WTC11 (cell line): ENCODE measurements at regions not wholly inside any gene's neighbourhood (a gene's known extent, or its start where the extent isn't known, plus 50 kb on each side); places are given as distances from the start of the nearest gene placed in this dataset.

ENCODE experiments used
- ATAC-seq: fragments of 200-7000 bp; cut with Tn5 transposase; 2 replicates; pipeline ENCODE4 v1.10.0; 2021; ENCODE audit warnings: mild to moderate bottlenecking, moderate library complexity
- CTCF ChIA-PET: fragments of 300-600 bp; sonication (Branson Sonifier 250); formaldehyde crosslinking; loops from one replicate; lab custom pipeline; 2021; ENCODE audit warnings: antibody characterized with exemption; lab: Charles Lee
- POLR2A ChIA-PET: fragments of 350-600 bp; sonication (Branson Sonifier 250); formaldehyde crosslinking; loops from one replicate; lab custom pipeline; 2021; ENCODE audit warnings: antibody characterized with exemption; lab: Charles Lee
- DNase-seq: peaks from one replicate; pipeline ENCODE4 v3.0.0; 2021; ENCODE audit warnings: low spot score
- H3K27ac Mint-ChIP-seq: 2 replicates; pipeline ENCODE4 v1.8.0; 2021; ENCODE audit warnings: mixed read lengths
- H3K27me3 Mint-ChIP-seq: 2 replicates; pipeline ENCODE4 v1.8.0; 2021; ENCODE audit warnings: low read depth, mild to moderate bottlenecking, moderate library complexity, mixed read lengths
- H3K36me3 Mint-ChIP-seq: 2 replicates; pipeline ENCODE4 v1.8.0; 2021; ENCODE audit warnings: mixed read lengths
- H3K4me1 Mint-ChIP-seq: 2 replicates; pipeline ENCODE4 v1.8.0; 2022; ENCODE audit warnings: mixed read lengths
- H3K4me3 Mint-ChIP-seq: 2 replicates; pipeline ENCODE4 v1.8.0; 2021; ENCODE audit warnings: mild to moderate bottlenecking, moderate library complexity, mixed read lengths
- H3K9me3 Mint-ChIP-seq: 2 replicates; pipeline ENCODE4 v1.8.0; 2021; ENCODE audit warnings: mixed read lengths
- CBFB ChIP-seq: sonication (generic); formaldehyde crosslinking; IDR thresholded peaks from 2 replicates; pipeline ENCODE4 v1.8.1; 2022; ENCODE audit warnings: mild to moderate bottlenecking, low read depth, missing genetic modification reagents
- CDX4 ChIP-seq: fragments of 250-450 bp; sonication (Bioruptor Pico); IDR thresholded peaks from 2 replicates; pipeline ENCODE4 v1.9.0; 2021; ENCODE audit warnings: moderate library complexity, mild to moderate bottlenecking, inconsistent platforms, borderline replicate concordance
- CREM ChIP-seq: sonication (generic); formaldehyde crosslinking; IDR thresholded peaks from 2 replicates; pipeline ENCODE4 v1.8.1; 2022; ENCODE audit warnings: mild to moderate bottlenecking, missing genetic modification reagents, moderate library complexity
- E2F1 ChIP-seq: sonication (generic); formaldehyde crosslinking; IDR thresholded peaks from 2 replicates; pipeline ENCODE4 v1.8.0; 2022; ENCODE audit warnings: mild to moderate bottlenecking, missing genetic modification reagents
- ELF4 ChIP-seq: sonication (generic); formaldehyde crosslinking; IDR thresholded peaks from 2 replicates; pipeline ENCODE4 v1.8.1; 2022; ENCODE audit warnings: low read depth, mild to moderate bottlenecking, moderate library complexity, missing genetic modification reagents
- ESRRA ChIP-seq: sonication (generic); formaldehyde crosslinking; IDR thresholded peaks from 2 replicates; pipeline ENCODE4 v1.8.1; 2022; ENCODE audit warnings: mild to moderate bottlenecking, missing genetic modification reagents, borderline replicate concordance
- FOXJ3 ChIP-seq: sonication (generic); formaldehyde crosslinking; IDR thresholded peaks from 2 replicates; pipeline ENCODE4 v1.9.0; 2021; ENCODE audit warnings: missing genetic modification reagents, mild to moderate bottlenecking, borderline replicate concordance
- FOXP1 ChIP-seq: sonication (generic); formaldehyde crosslinking; IDR thresholded peaks from 2 replicates; pipeline ENCODE4 v1.8.0; 2022; ENCODE audit warnings: missing genetic modification reagents, mild to moderate bottlenecking, moderate library complexity, borderline replicate concordance
- HMGA2 ChIP-seq: fragments of 250-450 bp; sonication (Bioruptor Pico); IDR thresholded peaks from 2 replicates; pipeline ENCODE4 v1.4.0; 2021; ENCODE audit warnings: mild to moderate bottlenecking, moderate library complexity
- IRF2 ChIP-seq: sonication (generic); formaldehyde crosslinking; IDR thresholded peaks from 2 replicates; pipeline ENCODE4 v1.8.0; 2022; ENCODE audit warnings: low read depth, missing genetic modification reagents, borderline replicate concordance
- JUN ChIP-seq: sonication (generic); formaldehyde crosslinking; IDR thresholded peaks from 2 replicates; pipeline ENCODE4 v1.8.0; 2023; ENCODE audit warnings: mild to moderate bottlenecking, missing genetic modification reagents
- KAT7 ChIP-seq: sonication (generic); formaldehyde crosslinking; IDR thresholded peaks from 2 replicates; pipeline ENCODE4 v1.8.1; 2023; ENCODE audit warnings: missing genetic modification reagents, mild to moderate bottlenecking, borderline replicate concordance
- MAX ChIP-seq: sonication (generic); formaldehyde crosslinking; IDR thresholded peaks from 2 replicates; pipeline ENCODE4 v1.8.0; 2022; ENCODE audit warnings: mild to moderate bottlenecking, missing genetic modification reagents
- MYBL2 ChIP-seq: sonication (generic); formaldehyde crosslinking; IDR thresholded peaks from 2 replicates; pipeline ENCODE4 v1.8.1; 2023; ENCODE audit warnings: mild to moderate bottlenecking, moderate library complexity, missing genetic modification reagents
- NFE2L1 ChIP-seq: sonication (generic); formaldehyde crosslinking; IDR thresholded peaks from 2 replicates; pipeline ENCODE4 v1.8.1; 2023; ENCODE audit warnings: missing genetic modification reagents
- NFYB ChIP-seq: sonication (generic); formaldehyde crosslinking; conservative IDR thresholded peaks from 2 replicates; pipeline ENCODE4 v1.8.0; 2022; ENCODE audit warnings: low read depth, missing genetic modification reagents
- NR2C2 ChIP-seq: sonication (generic); formaldehyde crosslinking; IDR thresholded peaks from 2 replicates; pipeline ENCODE4 v1.8.0; 2022; ENCODE audit warnings: mild to moderate bottlenecking, missing genetic modification reagents
- SMAD3 ChIP-seq: sonication (generic); formaldehyde crosslinking; IDR thresholded peaks from 2 replicates; pipeline ENCODE4 v1.8.0; 2022; ENCODE audit warnings: missing genetic modification reagents, mild to moderate bottlenecking, borderline replicate concordance
- STAT6 ChIP-seq: sonication (generic); formaldehyde crosslinking; conservative IDR thresholded peaks from 2 replicates; pipeline ENCODE4 v1.8.1; 2023; ENCODE audit warnings: mild to moderate bottlenecking, low read depth, missing genetic modification reagents, moderate library complexity
- ZNF232 ChIP-seq: sonication (generic); formaldehyde crosslinking; IDR thresholded peaks from 2 replicates; pipeline ENCODE4 v1.8.0; 2022; ENCODE audit warnings: mild to moderate bottlenecking, missing genetic modification reagents
- ZNF263 ChIP-seq: sonication (generic); formaldehyde crosslinking; IDR thresholded peaks from 2 replicates; pipeline ENCODE4 v1.8.1; 2022; ENCODE audit warnings: low read depth, mild to moderate bottlenecking, moderate library complexity, missing genetic modification reagents
- ZNF317 ChIP-seq: sonication (generic); formaldehyde crosslinking; IDR thresholded peaks from 2 replicates; pipeline ENCODE4 v1.8.1; 2023; ENCODE audit warnings: low read depth, mild to moderate bottlenecking, moderate library complexity, missing genetic modification reagents, borderline replicate concordance
- ZNF416 ChIP-seq: fragments of 250-450 bp; sonication (Bioruptor Pico); IDR thresholded peaks from 2 replicates; pipeline ENCODE4 v1.9.0; 2021; ENCODE audit warnings: mild to moderate bottlenecking, inconsistent platforms
- ZNF423 ChIP-seq: fragments of 250-450 bp; sonication (Bioruptor Pico); IDR thresholded peaks from 2 replicates; pipeline ENCODE4 v2.1.2; 2022; ENCODE audit warnings: mild to moderate bottlenecking, moderate library complexity
- TF ChIP-seq, protein P1 (sequence below): sonication (generic); formaldehyde crosslinking; IDR thresholded peaks from 2 replicates; pipeline ENCODE4 v1.8.0; 2022; ENCODE audit warnings: mild to moderate bottlenecking, missing genetic modification reagents
- TF ChIP-seq, protein P2 (sequence below): sonication (generic); formaldehyde crosslinking; IDR thresholded peaks from 2 replicates; pipeline ENCODE4 v1.8.0; 2023; ENCODE audit warnings: missing genetic modification reagents
- TF ChIP-seq, protein P3 (sequence below): sonication (generic); formaldehyde crosslinking; IDR thresholded peaks from 2 replicates; pipeline ENCODE4 v1.8.1; 2023; ENCODE audit warnings: mild to moderate bottlenecking, missing genetic modification reagents

DNA sequence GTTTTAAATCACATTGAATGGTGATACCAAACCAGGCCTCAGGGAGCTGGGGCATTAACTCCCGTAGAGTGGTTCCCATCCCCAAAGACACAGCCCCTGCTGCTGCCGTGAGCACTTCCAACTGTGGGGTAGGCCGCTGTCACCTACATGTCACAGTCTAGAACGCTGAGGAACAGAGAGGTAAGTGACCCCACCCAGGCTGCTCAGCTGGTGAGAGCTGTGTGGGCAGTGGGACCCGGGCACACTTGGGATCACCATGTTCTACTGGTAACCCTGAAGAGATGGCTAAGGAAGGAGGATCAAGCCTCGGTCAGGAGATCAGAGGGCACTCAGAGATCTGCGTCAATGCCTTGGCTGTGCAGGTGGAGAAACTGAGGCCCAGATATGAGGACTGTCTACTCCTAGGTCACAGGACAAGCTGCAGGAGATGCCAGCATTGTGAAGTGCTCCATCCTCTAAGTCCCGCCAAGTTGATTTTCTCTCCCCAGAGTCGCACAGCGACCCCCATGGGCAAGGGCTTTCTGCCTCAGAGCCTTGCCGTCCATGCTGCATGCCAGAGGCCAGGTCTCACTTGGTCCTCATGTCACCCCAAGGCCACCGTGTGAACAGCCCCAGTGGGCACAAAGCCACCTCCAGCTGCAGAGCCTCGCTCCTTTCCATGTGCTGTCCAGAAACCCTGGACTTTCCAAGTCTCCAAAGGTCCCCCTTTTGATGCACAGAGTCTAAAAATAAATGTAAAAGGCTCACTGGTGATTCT, 144.2 kb upstream of the OTOS start:
- ChIA-PET POLR2A (no interaction called here), CTCF (no interaction called here)
- Mint-ChIP-seq H3K4me1 (no peaks in the 10 kb centered on the region), H3K27me3 (peaks cover 8% of the 10 kb centered on the region), H3K27ac (no peak overlapping the region), H3K9me3 (peaks cover 18% of the 10 kb centered on the region), H3K36me3 (no peaks in the 10 kb centered on the region), H3K4me3 (no peak overlapping the region)
- ATAC-seq (no peak), DNase-seq (no peak)
- TF ChIP-seq ZNF416 (CRISPR knock-in tag) (no peak), MAX (no peak)
- TF ChIP-seq, protein P1, sequence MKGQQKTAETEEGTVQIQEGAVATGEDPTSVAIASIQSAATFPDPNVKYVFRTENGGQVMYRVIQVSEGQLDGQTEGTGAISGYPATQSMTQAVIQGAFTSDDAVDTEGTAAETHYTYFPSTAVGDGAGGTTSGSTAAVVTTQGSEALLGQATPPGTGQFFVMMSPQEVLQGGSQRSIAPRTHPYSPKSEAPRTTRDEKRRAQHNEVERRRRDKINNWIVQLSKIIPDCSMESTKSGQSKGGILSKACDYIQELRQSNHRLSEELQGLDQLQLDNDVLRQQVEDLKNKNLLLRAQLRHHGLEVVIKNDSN, result no peak
- TF ChIP-seq, protein P2, sequence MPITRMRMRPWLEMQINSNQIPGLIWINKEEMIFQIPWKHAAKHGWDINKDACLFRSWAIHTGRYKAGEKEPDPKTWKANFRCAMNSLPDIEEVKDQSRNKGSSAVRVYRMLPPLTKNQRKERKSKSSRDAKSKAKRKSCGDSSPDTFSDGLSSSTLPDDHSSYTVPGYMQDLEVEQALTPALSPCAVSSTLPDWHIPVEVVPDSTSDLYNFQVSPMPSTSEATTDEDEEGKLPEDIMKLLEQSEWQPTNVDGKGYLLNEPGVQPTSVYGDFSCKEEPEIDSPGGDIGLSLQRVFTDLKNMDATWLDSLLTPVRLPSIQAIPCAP (CRISPR knock-in tag), result no peak

- ATAC-seq, result no peak
Observed at GRCh38 chr2:240285725-240286124, 145.3 kb upstream of the OTOS start.

GRCh38 chr2:240286596-240286995, 146.1 kb upstream of the OTOS start:
- Mint-ChIP-seq H3K36me3 (no peaks in the 10 kb centered on the region), H3K27ac (no peak overlapping the region), H3K27me3 (peaks cover 2% of the 10 kb centered on the region; the same call in 1 of the 2 replicates), H3K4me3 (no peak overlapping the region), H3K4me1 (peaks cover 6% of the 10 kb centered on the region), H3K9me3 (peaks cover 13% of the 10 kb centered on the region)
- ATAC-seq (no peak), DNase-seq (no peak)
- ChIA-PET POLR2A (no interaction called here), CTCF (interaction anchor here (0.6 to 1.4 kb wide), 3 partner anchors 54 to 210 kb away, joined by 3 read pairs; no protein-coding TSS in a partner anchor)
- TF ChIP-seq JUN (CRISPR knock-in tag) (no peak), ZNF317 (CRISPR knock-in tag) (no peak), CDX4 (CRISPR knock-in tag) (no peak), KAT7 (CRISPR knock-in tag) (no peak), SMAD3 (CRISPR knock-in tag) (no peak), ZNF423 (CRISPR knock-in tag) (no peak), IRF2 (no peak), ESRRA (CRISPR knock-in tag) (no peak), STAT6 (no peak), MYBL2 (no peak), NFYB (CRISPR knock-in tag) (no peak), ZNF263 (CRISPR knock-in tag) (no peak), CREM (CRISPR knock-in tag) (no peak), ZNF232 (no peak), CBFB (CRISPR knock-in tag) (no peak), ZNF416 (CRISPR knock-in tag) (no peak), ELF4 (CRISPR knock-in tag) (no peak), NFE2L1 (CRISPR knock-in tag) (no peak), E2F1 (CRISPR knock-in tag) (no peak)

More at GRCh38 chr2:240285725-240286124, 145.3 kb upstream of the OTOS start:
- Mint-ChIP-seq H3K36me3 (no peaks in the 10 kb centered on the region), H3K4me1 (no peaks in the 10 kb centered on the region)
- no peak for DNase-seq
- CTCF ChIA-PET, result interaction anchor here (1.0 to 1.4 kb wide), 2 partner anchors 53 to 211 kb away, joined by 3 read pairs; no protein-coding TSS in a partner anchor
- POLR2A ChIA-PET, result no interaction called here
- TF ChIP-seq, protein P3, sequence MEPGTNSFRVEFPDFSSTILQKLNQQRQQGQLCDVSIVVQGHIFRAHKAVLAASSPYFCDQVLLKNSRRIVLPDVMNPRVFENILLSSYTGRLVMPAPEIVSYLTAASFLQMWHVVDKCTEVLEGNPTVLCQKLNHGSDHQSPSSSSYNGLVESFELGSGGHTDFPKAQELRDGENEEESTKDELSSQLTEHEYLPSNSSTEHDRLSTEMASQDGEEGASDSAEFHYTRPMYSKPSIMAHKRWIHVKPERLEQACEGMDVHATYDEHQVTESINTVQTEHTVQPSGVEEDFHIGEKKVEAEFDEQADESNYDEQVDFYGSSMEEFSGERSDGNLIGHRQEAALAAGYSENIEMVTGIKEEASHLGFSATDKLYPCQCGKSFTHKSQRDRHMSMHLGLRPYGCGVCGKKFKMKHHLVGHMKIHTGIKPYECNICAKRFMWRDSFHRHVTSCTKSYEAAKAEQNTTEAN (CRISPR knock-in tag), result no peak
- TF ChIP-seq FOXJ3 (CRISPR knock-in tag) (no peak), FOXP1 (no peak), HMGA2 (CRISPR knock-in tag) (no peak), NR2C2 (CRISPR knock-in tag) (no peak)
- TF ChIP-seq, all 79 proteins: peak for 0
- Mint-ChIP-seq H3K9me3 (peaks cover 17% of the 10 kb centered on the region), H3K27me3 (peaks cover 8% of the 10 kb centered on the region), H3K4me3 (no peak overlapping the region), H3K27ac (no peak overlapping the region)
